Endothelial cell of umbilical vein (primary cell): ENCODE measurements at regions not wholly inside any gene's neighbourhood (a gene's known extent, or its start where the extent isn't known, plus 50 kb on each side); places are given as distances from the start of the nearest gene placed in this dataset.

ENCODE experiments used
- BruUV-seq: library from RNA; stranded (reverse); fragments of 400-500 nt; replicated peaks from 2 replicates; lab custom pipeline; 2021; lab: Mats Ljungman, UMichigan
- CTCF ChIA-PET: fragments of 300-600, 350-600 bp; sonication (Branson Sonifier 250); formaldehyde crosslinking; loops from one replicate; lab custom pipeline; 2021; ENCODE audit warnings: antibody characterized with exemption, inconsistent platforms; lab: Charles Lee
- POLR2A ChIA-PET: fragments of 300-600, 350-600 bp; sonication (Branson Sonifier 250); formaldehyde crosslinking; loops from one replicate; lab custom pipeline; 2021; ENCODE audit warnings: antibody characterized with exemption, inconsistent platforms; lab: Charles Lee
- DNase-seq: peaks from one replicate; pipeline ENCODE4 v3.0.0-alpha.2; 2011; ENCODE audit warnings: low read depth, low spot score
- FAIRE-seq: peaks from 2 replicates; lab custom pipeline; 2011; peaks lifted over from hg19 to GRCh38; lab: Jason Lieb, UNC
- H2AFZ ChIP-seq: 2 replicates; pipeline ENCODE4 v1.6.0; 2012; ENCODE audit warnings: low read depth, low read length, control low read depth, inconsistent platforms
- H3K27ac ChIP-seq: 2 replicates; pipeline ENCODE4 v1.5.1; 2011; ENCODE audit warnings: low read depth, mild to moderate bottlenecking, control low read depth, low read length, moderate library complexity; ENCODE audit not compliant: insufficient read depth
- H3K27me3 ChIP-seq, 2 experiments: 2 replicates each; pipeline versions ENCODE4 v1.6.0 to v1.6.1; 2011; ENCODE audit warnings: low read length in 2 of 2, mixed read lengths in 1 of 2; ENCODE audit not compliant: control insufficient read depth in 2 of 2, insufficient read depth in 2 of 2
- H3K36me3 ChIP-seq, 2 experiments: 2 replicates in 1 of 2; 3 replicates in 1 of 2; pipeline ENCODE4 v1.5.1; 2011; ENCODE audit warnings: low read length in 2 of 2, mild to moderate bottlenecking in 1 of 2, moderate library complexity in 1 of 2; ENCODE audit not compliant: control insufficient read depth in 2 of 2, insufficient read depth in 2 of 2; ENCODE audit errors: extremely low read depth in 1 of 2
- H3K4me1 ChIP-seq: 3 replicates; pipeline ENCODE4 v1.5.1; 2011; ENCODE audit warnings: mild to moderate bottlenecking, low read length; ENCODE audit not compliant: control insufficient read depth, insufficient read depth; ENCODE audit errors: extremely low read depth
- H3K4me2 ChIP-seq: 2 replicates; pipeline ENCODE4 v1.6.1; 2011; ENCODE audit warnings: low read length, control low read depth, mixed read lengths; ENCODE audit not compliant: insufficient read depth
- H3K4me3 ChIP-seq, 3 experiments: fragments of 200-600 bp in 1 of 3; sonication (generic), shearing (Covaris generic) in 1 of 3; replicated peaks in 1 of 3; 2 replicates each; pipeline ENCODE4 v1.5.1; 2011 to 2016; ENCODE audit warnings: control low read depth in 3 of 3, low read length in 3 of 3, mild to moderate bottlenecking in 2 of 3, inconsistent platforms in 1 of 3, low read depth in 1 of 3, moderate library complexity in 1 of 3; ENCODE audit not compliant: insufficient read depth in 1 of 3
- H3K79me2 ChIP-seq: 2 replicates; pipeline ENCODE4 v1.6.0; 2012; ENCODE audit warnings: low read length, inconsistent platforms; ENCODE audit not compliant: control insufficient read depth, insufficient read depth
- H3K9ac ChIP-seq: replicated peaks from 2 replicates; pipeline ENCODE3; 2011; ENCODE audit warnings: low read length, control low read depth; ENCODE audit not compliant: insufficient read depth; ENCODE audit errors: extremely low read depth
- H3K9me1 ChIP-seq: replicated peaks from 3 replicates; pipeline ENCODE4 v1.6.0; 2011; ENCODE audit warnings: mild to moderate bottlenecking, low read length; ENCODE audit not compliant: control insufficient read depth, insufficient read depth; ENCODE audit errors: extremely low read depth
- H3K9me3 ChIP-seq: replicated peaks from 2 replicates; pipeline ENCODE4 v1.5.1; 2012; ENCODE audit warnings: low read length, inconsistent platforms; ENCODE audit not compliant: control insufficient read depth, insufficient read depth
- H4K20me1 ChIP-seq: replicated peaks from 2 replicates; pipeline ENCODE3; 2011; ENCODE audit warnings: mild to moderate bottlenecking, low read length; ENCODE audit not compliant: control insufficient read depth, insufficient read depth; ENCODE audit errors: extremely low read depth
- EZH2 ChIP-seq: IDR thresholded peaks from 2 replicates; pipeline ENCODE4 v1.6.1; 2012; ENCODE audit warnings: borderline replicate concordance, low read depth, mild to moderate bottlenecking, moderate library complexity, low read length, inconsistent platforms; ENCODE audit not compliant: severe bottlenecking
- FOS ChIP-seq: IDR thresholded peaks from 2 replicates; pipeline ENCODE4 v1.6.1; 2011; ENCODE audit warnings: mild to moderate bottlenecking, low read length, moderate library complexity, borderline replicate concordance; ENCODE audit not compliant: insufficient read depth
- GATA2 ChIP-seq: IDR thresholded peaks from 2 replicates; pipeline ENCODE4 v1.7.0; 2011; ENCODE audit warnings: low read depth, mild to moderate bottlenecking, moderate library complexity, mixed read lengths, low read length; ENCODE audit not compliant: insufficient read length, insufficient read depth
- JUN ChIP-seq: IDR thresholded peaks from 2 replicates; pipeline ENCODE4 v1.6.1; 2011; ENCODE audit warnings: borderline replicate concordance, low read depth; ENCODE audit not compliant: insufficient read length, insufficient read depth
- MAX ChIP-seq: IDR thresholded peaks from 2 replicates; pipeline ENCODE4 v1.6.1; 2011; ENCODE audit not compliant: insufficient read depth, insufficient read length
- MYC ChIP-seq: IDR thresholded peaks from one replicate; pipeline ENCODE4 v1.6.1; 2011; ENCODE audit warnings: mild to moderate bottlenecking, low read depth, low read length
- POLR2A ChIP-seq: IDR thresholded peaks from 2 replicates; pipeline ENCODE4 v1.6.1; 2012; ENCODE audit warnings: low read depth, mild to moderate bottlenecking, control low read depth, low read length
- POLR2AphosphoS5 ChIP-seq: IDR thresholded peaks from 2 replicates; pipeline ENCODE4 v1.6.1; 2012; ENCODE audit warnings: low read depth, mild to moderate bottlenecking, control low read depth, low read length, moderate library complexity; ENCODE audit not compliant: insufficient read depth
- dilution Hi-C: fragments of 300-500 bp; cut with MboI; formaldehyde crosslinking; loops from one replicate; pipeline ENCODE4 v1.15.0; 2019; ENCODE audit warnings: low sequenced_read_pairs; ENCODE audit not compliant: extremely low pct_ligation_motif_present
- intact Hi-C: fragments of 100-400 bp; cut with micrococcal nuclease; formaldehyde crosslinking; loops from one replicate; pipeline ENCODE4 v1.10.0; 2022
- TF ChIP-seq, protein P1 (sequence below), 2 donors: IDR thresholded peaks; 1 replicate in 1 of 2; 2 replicates in 1 of 2; pipeline ENCODE4 v1.5.1; 2011; ENCODE audit warnings: low read length in 2 of 2, mild to moderate bottlenecking in 2 of 2, moderate library complexity in 2 of 2, control low read depth in 1 of 2, inconsistent platforms in 1 of 2, low read depth in 1 of 2; ENCODE audit not compliant: insufficient read depth in 1 of 2; ENCODE audit errors: extremely low read depth in 1 of 2

GRCh38 chr3:94693997-94694640, 631.3 kb downstream of the NSUN3 start:
- intact Hi-C loops: no loop called here
- no TSS peak for BruUV-seq

More at GRCh38 chr3:94693997-94694640, 631.3 kb downstream of the NSUN3 start:
- no peak overlapping the region for H3K4me2 ChIP-seq
- no peaks in the 10 kb centered on the region for H3K27me3 ChIP-seq
- H3K9me1 ChIP-seq: no peaks in the 10 kb centered on the region
- no peaks in the 10 kb centered on the region for H4K20me1 ChIP-seq
- dilution Hi-C loops: no loop called here
- H3K9me3 ChIP-seq: no peaks in the 10 kb centered on the region
- no peak overlapping the region for H3K4me3 ChIP-seq
- POLR2A ChIA-PET: no interaction called here
- no peak overlapping the region for H2AFZ ChIP-seq
- H3K9ac ChIP-seq: no peak overlapping the region
- TF ChIP-seq POLR2AphosphoS5 (no peak), POLR2A (no peak), EZH2 (no peak), JUN (no peak), GATA2 (no peak), MYC (no peak), FOS (no peak), MAX (no peak)
- TF ChIP-seq, protein P1, sequence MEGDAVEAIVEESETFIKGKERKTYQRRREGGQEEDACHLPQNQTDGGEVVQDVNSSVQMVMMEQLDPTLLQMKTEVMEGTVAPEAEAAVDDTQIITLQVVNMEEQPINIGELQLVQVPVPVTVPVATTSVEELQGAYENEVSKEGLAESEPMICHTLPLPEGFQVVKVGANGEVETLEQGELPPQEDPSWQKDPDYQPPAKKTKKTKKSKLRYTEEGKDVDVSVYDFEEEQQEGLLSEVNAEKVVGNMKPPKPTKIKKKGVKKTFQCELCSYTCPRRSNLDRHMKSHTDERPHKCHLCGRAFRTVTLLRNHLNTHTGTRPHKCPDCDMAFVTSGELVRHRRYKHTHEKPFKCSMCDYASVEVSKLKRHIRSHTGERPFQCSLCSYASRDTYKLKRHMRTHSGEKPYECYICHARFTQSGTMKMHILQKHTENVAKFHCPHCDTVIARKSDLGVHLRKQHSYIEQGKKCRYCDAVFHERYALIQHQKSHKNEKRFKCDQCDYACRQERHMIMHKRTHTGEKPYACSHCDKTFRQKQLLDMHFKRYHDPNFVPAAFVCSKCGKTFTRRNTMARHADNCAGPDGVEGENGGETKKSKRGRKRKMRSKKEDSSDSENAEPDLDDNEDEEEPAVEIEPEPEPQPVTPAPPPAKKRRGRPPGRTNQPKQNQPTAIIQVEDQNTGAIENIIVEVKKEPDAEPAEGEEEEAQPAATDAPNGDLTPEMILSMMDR (IDR thresholded peaks at IDR 0.05; ENCODE audit: extremely low read depth in 1 of 2, insufficient read depth in 1 of 2, low read depth in 1 of 2, low read length in 2 of 2): no peak
- DNase-seq (no peak), FAIRE-seq (no peak)
- H3K36me3 ChIP-seq: no peaks in the 10 kb centered on the region
- H3K4me1 ChIP-seq: no peaks in the 10 kb centered on the region
- H3K27ac ChIP-seq: no peak overlapping the region
- CTCF ChIA-PET: no interaction called here
- no peaks in the 10 kb centered on the region for H3K79me2 ChIP-seq
